Smooth muscle cell (in vitro differentiated cells): ENCODE measurements at regions not wholly inside any gene's neighbourhood (a gene's known extent, or its start where the extent isn't known, plus 50 kb on each side); places are given as distances from the start of the nearest gene placed in this dataset.

Experiments
- DNase-seq: peaks from one replicate; lab custom pipeline; 2025; ENCODE audit not compliant: unreplicated experiment; lab: John Stamatoyannopoulos, UW
- H2AFZ ChIP-seq: fragments of 200-600 bp; sonication (generic); 2 replicates; pipeline ENCODE4 v1.6.0; 2016; ENCODE audit warnings: antibody characterized with exemption, low read depth, mild to moderate bottlenecking
- H3F3A ChIP-seq: fragments of 200-600 bp; sonication (generic); 2 replicates; pipeline ENCODE4 v1.6.0; 2017; ENCODE audit warnings: antibody characterized with exemption, low read depth
- H3K27ac ChIP-seq: fragments of 200-600 bp; sonication (generic); 2 replicates; pipeline ENCODE4 v1.5.1; 2016; ENCODE audit warnings: low read depth, mild to moderate bottlenecking
- H3K27me3 ChIP-seq: fragments of 200-600 bp; sonication (generic); 2 replicates; pipeline ENCODE4 v1.6.1; 2016; ENCODE audit warnings: low read depth, mild to moderate bottlenecking
- H3K36me3 ChIP-seq: fragments of 200-600 bp; sonication (generic); 2 replicates; pipeline ENCODE4 v1.5.1; 2016; ENCODE audit warnings: low read depth
- H3K4me1 ChIP-seq: fragments of 200-600 bp; sonication (generic); 2 replicates; pipeline ENCODE4 v1.5.1; 2016; ENCODE audit warnings: low read depth
- H3K4me2 ChIP-seq: fragments of 200-600 bp; sonication (generic); 2 replicates; pipeline ENCODE4 v1.6.0; 2016; ENCODE audit warnings: mild to moderate bottlenecking
- H3K4me3 ChIP-seq: fragments of 200-600 bp; sonication (generic); 2 replicates; pipeline ENCODE4 v1.5.1; 2016; ENCODE audit warnings: mild to moderate bottlenecking
- H3K79me2 ChIP-seq: fragments of 200-600 bp; sonication (generic); 2 replicates; pipeline ENCODE4 v1.6.0; 2016; ENCODE audit warnings: low read depth, mild to moderate bottlenecking
- H3K9ac ChIP-seq: fragments of 200-600 bp; sonication (generic); 2 replicates; pipeline ENCODE4 v1.6.0; 2016; ENCODE audit warnings: low read depth
- H3K9me3 ChIP-seq: fragments of 200-600 bp; sonication (generic); replicated peaks from 2 replicates; pipeline ENCODE4 v1.5.1; 2016; ENCODE audit warnings: low read depth
- H4K20me1 ChIP-seq: fragments of 200-600 bp; sonication (generic); 2 replicates; pipeline ENCODE4 v1.6.0; 2016; ENCODE audit warnings: low read depth
- WGBS: methylation state at CpG from one replicate; pipeline ENCODE4 v1.1.7; 2016; ENCODE audit warnings: low lambda C conversion rate; 5-methylcytosine and 5-hydroxymethylcytosine counted together
- TF ChIP-seq, protein P1 (sequence below): fragments of 200-600 bp; sonication (generic); IDR thresholded peaks from 2 replicates; pipeline ENCODE4 v1.5.1; 2017; ENCODE audit warnings: borderline replicate concordance, mild to moderate bottlenecking, antibody characterized with exemption; ENCODE audit not compliant: insufficient read depth, poor library complexity, severe bottlenecking

GRCh38 chr14:23709923-23710322, 73.8 kb downstream of the DHRS2 start:
- H3K4me2 ChIP-seq: no peak overlapping the region

DNA sequence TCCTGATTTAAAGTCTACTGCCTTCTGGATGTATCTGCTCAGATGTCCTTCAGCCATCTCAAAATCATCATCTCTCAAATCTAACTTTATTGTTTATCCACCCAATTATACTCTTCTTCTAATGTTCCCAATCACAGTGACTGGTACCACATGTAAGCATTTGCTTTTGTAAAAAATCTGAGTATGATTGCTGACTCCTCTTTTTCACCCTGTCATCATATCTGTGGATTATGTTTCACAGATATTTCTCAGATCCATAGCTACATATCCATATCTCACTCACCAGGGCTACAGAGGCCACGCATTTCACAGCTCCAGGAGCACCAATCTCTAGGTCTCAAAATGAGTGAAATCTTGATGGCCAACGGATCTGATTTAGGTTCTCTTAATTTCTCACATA, 76.1 kb downstream of the DHRS2 start:
- no peak overlapping the region for H2AFZ ChIP-seq
- no peak for DNase-seq
- WGBS: 39% methylated on average over 2 of the region's 2 CpGs
- no peak overlapping the region for H3K9ac ChIP-seq
- TF ChIP-seq, protein P1, sequence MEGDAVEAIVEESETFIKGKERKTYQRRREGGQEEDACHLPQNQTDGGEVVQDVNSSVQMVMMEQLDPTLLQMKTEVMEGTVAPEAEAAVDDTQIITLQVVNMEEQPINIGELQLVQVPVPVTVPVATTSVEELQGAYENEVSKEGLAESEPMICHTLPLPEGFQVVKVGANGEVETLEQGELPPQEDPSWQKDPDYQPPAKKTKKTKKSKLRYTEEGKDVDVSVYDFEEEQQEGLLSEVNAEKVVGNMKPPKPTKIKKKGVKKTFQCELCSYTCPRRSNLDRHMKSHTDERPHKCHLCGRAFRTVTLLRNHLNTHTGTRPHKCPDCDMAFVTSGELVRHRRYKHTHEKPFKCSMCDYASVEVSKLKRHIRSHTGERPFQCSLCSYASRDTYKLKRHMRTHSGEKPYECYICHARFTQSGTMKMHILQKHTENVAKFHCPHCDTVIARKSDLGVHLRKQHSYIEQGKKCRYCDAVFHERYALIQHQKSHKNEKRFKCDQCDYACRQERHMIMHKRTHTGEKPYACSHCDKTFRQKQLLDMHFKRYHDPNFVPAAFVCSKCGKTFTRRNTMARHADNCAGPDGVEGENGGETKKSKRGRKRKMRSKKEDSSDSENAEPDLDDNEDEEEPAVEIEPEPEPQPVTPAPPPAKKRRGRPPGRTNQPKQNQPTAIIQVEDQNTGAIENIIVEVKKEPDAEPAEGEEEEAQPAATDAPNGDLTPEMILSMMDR: no peak
- no peaks in the 10 kb centered on the region for H4K20me1 ChIP-seq
- no peaks in the 10 kb centered on the region for H3K36me3 ChIP-seq
- no peaks in the 10 kb centered on the region for H3K4me1 ChIP-seq
- no peak overlapping the region for H3K4me2 ChIP-seq
- no peaks in the 10 kb centered on the region for H3K9me3 ChIP-seq
- no peak overlapping the region for H3K4me3 ChIP-seq
- no peaks in the 10 kb centered on the region for H3K27me3 ChIP-seq
- H3K27ac ChIP-seq: no peak overlapping the region
- H3F3A ChIP-seq: no peaks in the 10 kb centered on the region
- no peaks in the 10 kb centered on the region for H3K79me2 ChIP-seq

More at GRCh38 chr14:23709923-23710322, 73.8 kb downstream of the DHRS2 start:
- no peak for DNase-seq
- Histone ChIP-seq H3K9me3 (peaks cover 6% of the 10 kb centered on the region), H3K27me3 (no peaks in the 10 kb centered on the region), H3K4me1 (no peaks in the 10 kb centered on the region), H4K20me1 (no peaks in the 10 kb centered on the region), H3K36me3 (no peaks in the 10 kb centered on the region), H3K27ac (no peak overlapping the region), H3F3A (no peaks in the 10 kb centered on the region), H3K4me3 (no peak overlapping the region), H3K79me2 (no peaks in the 10 kb centered on the region), H3K9ac (no peak overlapping the region), H2AFZ (no peak overlapping the region)
- TF ChIP-seq, protein P1: no peak
- WGBS: 44% methylated on average over 2 of the region's 2 CpGs

DNA sequence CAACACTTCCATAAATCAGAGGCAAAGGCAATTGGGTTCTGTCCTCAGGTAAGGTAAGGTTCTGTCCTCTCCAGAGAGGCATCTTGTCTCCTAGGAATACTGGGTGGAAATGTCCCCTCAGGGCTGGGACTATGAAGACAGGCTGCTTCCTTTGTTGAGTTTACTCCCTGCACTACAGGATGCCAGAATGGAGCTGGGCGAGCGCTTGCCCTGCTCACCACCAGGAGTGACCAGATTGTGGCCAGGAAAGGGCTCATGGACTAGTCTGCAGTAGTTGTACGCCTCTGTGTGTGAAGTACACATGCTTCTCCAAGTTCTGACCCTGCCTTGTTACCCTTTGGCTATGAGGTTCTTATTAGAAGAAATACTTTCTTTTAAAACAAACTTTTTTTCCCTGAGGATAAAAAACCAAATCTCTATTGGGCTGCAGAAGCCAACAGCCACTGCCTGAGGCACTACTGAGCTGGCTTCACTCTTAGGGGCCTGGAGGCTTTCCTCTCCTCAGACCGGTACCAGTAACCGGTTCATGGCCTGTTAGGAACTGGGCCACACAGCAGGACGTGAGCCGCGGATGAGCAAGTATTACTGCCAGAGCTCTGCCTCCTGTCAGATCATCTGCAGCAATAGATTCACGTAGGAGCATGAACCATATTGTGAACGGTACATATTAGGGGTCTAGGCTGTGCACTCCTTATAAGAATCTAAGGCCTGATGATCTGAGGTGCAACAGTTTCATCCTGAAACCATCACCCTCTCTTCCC, 83.2 kb downstream of the DHRS2 start:
- Histone ChIP-seq H3K27ac (no peak overlapping the region), H3K36me3 (no peaks in the 10 kb centered on the region), H2AFZ (no peak overlapping the region), H4K20me1 (no peaks in the 10 kb centered on the region), H3F3A (no peaks in the 10 kb centered on the region), H3K4me3 (no peak overlapping the region), H3K4me2 (no peak overlapping the region), H3K9ac (no peak overlapping the region), H3K4me1 (no peaks in the 10 kb centered on the region), H3K79me2 (no peaks in the 10 kb centered on the region), H3K9me3 (no peaks in the 10 kb centered on the region), H3K27me3 (no peaks in the 10 kb centered on the region)
- 76% methylated on average over 10 of the region's 10 CpGs for WGBS
- DNase-seq: no peak
- TF ChIP-seq, protein P1: no peak

GRCh38 chr14:23722675-23723074, 86.5 kb downstream of the DHRS2 start:
- Histone ChIP-seq H3K27ac (no peak overlapping the region), H3F3A (no peaks in the 10 kb centered on the region), H3K9ac (no peak overlapping the region), H3K27me3 (no peaks in the 10 kb centered on the region), H3K36me3 (no peaks in the 10 kb centered on the region), H3K79me2 (no peaks in the 10 kb centered on the region), H3K4me1 (no peaks in the 10 kb centered on the region), H4K20me1 (no peaks in the 10 kb centered on the region), H3K4me3 (no peak overlapping the region), H3K4me2 (no peak overlapping the region), H2AFZ (no peak overlapping the region), H3K9me3 (no peaks in the 10 kb centered on the region)
- TF ChIP-seq, protein P1: no peak
- no peak for DNase-seq
- WGBS: 26% methylated on average over 1 of the region's 1 CpG
